Occipital lobe (tissue), 1 donor: ENCODE measurements at regions not wholly inside any gene's neighbourhood (a gene's known extent, or its start where the extent isn't known, plus 50 kb on each side); places are given as distances from the start of the nearest gene placed in this dataset.
"Not testable (repeated sequence)": the region's sequence is repeated elsewhere in the genome, so short reads cannot be mapped to it uniquely, and the experiment has no call there.

Source experiments
- DNase-seq: peaks from one replicate; lab custom pipeline; 2025; lab: John Stamatoyannopoulos, UW

DNA sequence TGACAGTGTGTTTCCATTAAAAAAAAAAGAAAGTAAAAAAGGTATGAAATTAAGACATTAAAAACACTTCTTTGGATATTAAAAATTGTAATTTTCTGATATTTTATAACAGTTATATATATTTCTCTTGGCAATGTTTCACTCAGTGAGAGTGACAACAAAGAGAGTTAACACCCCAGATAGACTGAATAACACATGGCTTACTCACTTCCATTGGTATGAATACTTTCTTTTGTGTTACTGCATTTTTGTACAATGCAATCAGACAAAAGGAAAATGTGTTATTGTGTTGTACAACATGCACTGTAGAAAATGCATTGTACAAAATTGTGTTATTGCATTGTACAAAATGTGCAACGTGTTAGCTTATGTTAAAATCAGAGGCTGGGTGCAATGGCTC, 676.6 kb upstream of the AMELY start:
- not testable (repeated sequence) for DNase-seq

DNA sequence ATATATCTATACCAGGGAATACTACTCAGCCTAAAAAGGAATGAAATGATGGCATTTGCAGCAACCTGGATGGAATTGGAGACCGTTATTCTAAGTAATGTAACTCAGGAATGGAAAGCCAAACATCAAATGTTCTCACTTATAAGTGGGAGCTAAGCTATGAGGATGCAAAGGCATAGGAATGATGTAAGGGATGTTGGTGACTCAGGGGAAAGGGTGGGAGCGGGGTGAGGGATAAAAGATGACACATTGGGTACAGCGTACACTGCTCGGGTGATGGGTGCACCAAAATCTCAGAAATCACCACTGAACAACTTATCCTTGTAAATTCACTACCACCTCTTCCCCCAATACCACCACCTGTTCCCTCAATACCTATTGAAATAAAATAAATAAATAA, 651.0 kb upstream of the AMELY start:
- peak; percentile 0 for DNase-seq

DNA sequence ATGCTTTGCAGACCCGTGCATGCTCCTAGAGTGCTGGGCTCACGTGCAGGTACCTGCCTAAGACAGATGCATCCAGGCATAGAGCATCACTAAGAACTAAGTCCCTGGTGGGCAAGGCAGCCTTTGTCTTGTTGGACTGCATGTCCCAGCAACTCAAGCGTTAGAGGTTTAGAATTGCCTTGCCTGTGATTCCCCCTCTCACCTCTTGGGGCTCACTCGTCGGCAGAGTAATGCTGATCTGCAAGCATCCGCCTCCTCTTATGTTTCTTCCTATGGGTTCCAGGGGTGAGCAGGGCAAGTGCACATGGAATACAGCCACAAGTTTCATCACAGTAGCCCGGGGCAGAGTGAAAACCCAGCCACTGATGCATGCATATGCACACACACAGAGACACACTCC, 646.1 kb upstream of the AMELY start:
- no peak for DNase-seq

DNA sequence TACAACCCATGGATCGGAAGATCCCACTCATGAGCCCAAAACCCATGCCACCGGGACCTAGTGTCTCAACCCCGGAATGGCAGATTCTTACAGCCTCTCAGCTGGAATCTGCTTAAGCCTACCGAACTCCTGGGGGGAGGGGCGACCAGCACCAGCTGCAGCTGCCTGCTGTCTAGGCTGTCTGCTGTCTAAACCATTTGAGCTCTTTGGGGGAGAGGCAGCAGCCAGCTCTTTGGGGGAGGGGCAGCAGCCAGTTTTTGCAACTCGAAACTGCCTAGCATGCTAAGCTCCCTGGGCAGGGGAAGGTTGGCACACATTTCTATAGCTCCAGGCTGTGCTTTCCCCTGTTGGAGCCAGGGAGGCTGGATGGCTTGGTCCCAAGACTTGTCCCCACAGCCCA, 643.5 kb upstream of the AMELY start:
- no peak for DNase-seq

DNA sequence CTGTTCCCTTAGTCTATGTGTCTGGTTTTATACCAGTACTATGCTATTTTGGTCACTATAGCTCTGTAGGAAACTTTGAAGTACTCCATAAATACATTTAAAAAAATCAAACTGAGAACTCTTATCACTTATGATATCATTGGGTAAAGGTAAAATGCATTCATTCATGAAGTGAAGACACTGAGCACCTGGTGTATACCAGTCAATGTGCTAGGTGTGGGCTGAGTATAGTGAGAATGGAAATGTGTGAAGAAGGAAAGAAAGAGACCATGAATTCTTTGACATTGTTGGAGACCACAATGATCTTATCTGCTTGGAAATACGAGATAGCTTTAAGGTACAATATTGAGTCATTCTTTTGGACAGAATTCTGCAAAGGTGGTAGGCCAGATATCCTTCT, 633.5 kb upstream of the AMELY start:
- no peak for DNase-seq

DNA sequence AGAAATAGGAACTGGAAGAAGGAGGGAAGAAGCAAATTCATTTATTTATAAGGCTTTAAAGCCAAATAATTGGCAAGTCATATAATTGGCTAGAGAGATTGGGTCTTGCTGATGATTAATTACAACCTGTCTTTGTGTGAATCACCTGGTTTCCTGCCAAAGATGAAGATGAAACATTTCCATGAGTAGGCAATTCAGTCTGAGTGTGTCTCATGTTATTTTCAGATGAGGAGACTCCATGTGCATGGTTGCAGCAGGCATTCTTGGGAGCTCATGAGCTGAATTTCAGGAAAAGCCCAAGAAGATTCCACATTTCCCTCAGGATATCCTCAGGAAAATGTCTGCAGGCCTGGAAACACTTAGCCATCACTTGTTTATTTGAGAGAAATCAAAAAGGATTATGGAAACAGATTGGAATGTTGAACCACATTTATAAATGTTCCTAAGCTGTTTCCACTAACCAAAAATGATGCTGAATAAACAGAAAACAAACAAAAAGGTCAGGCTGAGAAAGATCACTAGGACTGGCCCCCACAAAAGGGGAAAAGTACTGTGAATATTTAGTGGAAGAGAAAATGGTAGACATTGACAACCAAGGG, 632.7 kb upstream of the AMELY start:
- DNase-seq: no peak

DNA sequence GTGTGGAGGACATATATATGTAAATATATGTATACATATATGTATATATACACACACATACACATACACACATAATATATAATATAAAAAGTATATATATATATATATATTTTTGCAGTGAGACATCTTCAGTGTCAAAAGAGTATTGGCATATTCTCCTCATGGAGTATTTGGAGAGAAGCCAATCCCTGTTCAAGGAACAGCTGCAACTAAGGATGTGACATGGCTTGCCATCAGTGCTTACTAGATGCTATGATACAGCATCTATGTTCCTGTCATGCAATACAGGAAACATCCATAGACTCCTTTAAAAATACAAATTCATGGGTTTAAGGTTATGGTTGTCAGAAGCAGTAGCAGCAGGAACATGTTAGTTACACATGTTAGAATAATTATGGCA, 632.0 kb upstream of the AMELY start:
- no peak for DNase-seq

DNA sequence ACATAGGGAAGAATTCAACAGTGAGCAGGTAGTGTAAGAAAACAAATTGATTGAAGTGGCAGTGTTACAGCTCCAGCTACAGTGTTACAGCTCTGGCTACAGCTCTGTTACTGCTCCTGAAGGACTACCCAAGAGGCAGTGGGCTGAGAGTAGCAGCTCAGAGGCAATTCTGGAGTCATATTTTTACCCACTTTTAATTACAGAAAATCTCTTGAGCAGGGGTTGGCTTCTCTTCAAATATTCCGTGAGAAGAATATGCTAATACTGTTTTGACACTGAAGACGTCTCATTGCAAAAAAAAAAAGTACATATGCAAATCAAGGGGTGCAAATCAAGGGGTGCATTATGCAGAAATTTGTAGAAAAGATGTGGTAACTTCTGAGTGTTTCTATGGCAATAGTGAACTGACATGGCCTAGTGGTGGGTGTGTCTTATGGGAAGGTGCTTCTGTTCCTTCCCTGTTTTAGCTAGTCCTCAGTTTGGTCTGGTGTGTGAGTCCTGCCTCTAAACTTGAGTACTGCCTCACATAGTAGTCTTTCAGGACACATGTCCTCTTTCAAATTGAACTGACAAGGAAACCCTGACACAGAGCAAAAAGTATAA, 630.8 kb upstream of the AMELY start:
- DNase-seq: no peak

DNA sequence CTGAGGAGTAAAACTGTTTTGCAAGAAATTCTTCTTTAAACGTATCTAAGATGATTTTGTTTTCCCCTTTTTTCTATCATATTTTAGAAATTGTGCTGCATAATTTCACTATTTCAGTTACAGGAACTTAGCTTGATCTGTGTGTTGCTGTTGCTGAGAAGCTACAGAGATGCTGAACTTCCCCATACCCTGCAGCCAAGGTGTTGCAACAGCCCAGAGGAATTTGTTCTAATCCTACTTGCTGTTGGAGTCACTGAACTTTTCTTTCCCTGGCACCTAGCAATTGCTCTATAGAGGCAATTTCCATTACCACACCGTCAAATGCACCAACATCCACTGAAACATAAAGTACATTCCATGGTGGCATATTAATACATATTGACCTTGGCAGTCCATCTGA, 617.8 kb upstream of the AMELY start:
- DNase-seq: no peak

DNA sequence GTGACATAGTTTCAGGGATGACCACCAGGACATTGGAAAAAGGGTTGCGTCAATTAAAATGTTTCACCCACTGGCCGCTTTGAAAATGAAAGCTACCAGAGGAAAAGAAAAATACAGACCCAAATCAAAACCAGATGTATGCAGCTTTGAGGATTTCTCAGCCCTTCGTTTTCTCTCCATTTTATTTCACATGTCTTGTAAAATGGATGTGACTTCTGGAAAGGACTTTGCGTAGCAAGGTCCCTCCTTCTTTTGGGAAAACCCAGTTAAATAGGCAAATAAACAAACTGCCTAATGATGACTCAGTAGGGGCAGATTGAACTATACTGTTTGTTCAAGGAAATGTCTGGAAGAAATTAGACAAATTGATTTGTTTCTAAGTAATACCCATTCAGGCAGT, 616.0 kb upstream of the AMELY start:
- DNase-seq: not testable (repeated sequence)

DNA sequence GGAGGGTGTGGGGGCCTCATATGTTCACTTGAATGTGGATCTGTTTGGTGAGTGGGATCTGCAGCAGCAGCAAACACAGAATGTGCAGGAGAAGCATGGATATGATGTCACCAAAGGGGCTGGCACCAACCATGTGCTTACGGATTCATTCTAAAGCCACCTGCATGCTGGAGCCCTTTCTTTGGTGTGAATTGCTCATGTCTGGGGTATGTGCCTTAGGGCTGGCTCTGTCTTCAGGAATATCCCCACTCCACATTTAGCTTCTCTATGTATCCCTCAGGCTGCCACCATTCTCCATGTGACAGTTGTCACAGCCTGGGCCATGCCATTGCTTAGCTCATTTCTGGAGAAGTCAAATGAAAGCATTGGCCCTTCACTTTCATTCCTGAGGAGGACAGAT, 606.8 kb upstream of the AMELY start:
- DNase-seq: no peak

DNA sequence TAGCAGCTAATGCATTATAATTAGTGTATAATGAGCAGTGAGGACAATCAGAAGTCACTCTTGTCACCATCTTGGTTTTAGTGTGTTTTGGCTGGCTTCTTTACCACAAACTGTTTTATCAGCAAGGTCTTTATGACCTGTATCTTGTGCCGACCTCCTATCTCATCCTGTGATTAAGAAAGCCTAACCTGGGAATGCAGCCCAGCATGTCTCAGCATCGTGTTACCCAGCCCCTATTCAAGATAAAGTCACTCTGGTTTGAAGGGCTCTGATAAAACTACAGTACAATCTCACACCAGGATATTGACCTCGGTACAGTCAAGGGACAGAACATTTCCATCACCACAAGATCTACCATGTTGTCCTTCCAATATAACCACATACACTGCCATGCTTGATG, 604.7 kb upstream of the AMELY start:
- DNase-seq: no peak

DNA sequence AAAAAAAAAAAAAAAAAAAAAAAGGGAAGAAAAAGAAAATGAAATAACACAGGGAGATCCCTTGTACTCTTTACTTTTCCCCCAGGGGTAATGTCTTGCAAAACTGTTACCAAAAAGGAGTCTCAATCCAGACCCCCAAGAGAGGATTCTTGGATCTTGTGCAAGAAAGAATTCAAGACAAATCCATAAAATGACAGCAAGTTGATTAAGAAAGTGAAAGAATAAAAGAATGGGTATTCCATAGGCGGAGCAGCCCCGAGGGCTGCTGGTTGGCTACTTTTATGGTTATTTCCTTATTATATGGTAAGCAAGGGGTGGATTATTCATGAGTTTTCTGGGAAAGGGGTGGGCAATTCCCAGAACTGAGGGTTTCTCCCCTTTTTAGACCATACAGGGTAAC, 604.3 kb upstream of the AMELY start:
- no peak for DNase-seq

DNA sequence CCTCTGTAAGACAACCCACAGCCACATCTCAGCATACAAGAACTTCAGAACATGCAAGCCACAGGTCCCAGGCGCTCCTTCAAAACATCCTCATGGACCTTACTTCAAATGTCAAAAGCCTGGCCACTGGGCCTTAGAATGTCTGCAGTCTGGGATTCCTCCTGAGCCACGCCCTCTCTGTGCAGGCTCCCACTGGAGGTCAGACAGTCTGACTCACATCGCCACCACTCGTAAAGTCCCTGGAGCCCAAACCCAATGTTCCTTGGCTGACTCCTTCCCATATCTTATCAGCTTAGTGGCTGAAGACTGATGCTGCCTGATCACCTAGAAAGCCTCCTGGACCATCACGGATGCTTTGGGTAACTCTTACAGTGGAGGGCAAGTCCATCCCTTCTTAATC, 591.3 kb upstream of the AMELY start:
- DNase-seq: no peak

DNA sequence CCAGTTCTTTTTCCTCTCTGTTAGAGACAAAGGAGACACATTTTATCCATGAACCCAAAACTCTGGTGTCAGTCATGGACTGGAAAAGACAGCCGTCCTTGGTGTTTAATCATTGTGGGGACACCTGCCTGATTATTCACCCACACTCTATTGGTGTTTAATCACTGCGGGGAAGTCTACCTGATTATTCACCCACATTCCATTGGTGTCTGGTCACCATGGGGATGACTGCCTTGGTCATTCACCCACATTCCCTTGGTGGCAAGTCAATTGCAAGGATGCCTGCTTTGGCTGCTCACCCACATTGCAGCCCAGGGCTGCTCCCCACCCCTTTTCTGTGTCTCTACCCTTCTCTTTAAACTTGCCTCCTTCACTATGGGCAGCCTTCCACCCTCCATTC, 589.7 kb upstream of the AMELY start:
- no peak for DNase-seq

DNA sequence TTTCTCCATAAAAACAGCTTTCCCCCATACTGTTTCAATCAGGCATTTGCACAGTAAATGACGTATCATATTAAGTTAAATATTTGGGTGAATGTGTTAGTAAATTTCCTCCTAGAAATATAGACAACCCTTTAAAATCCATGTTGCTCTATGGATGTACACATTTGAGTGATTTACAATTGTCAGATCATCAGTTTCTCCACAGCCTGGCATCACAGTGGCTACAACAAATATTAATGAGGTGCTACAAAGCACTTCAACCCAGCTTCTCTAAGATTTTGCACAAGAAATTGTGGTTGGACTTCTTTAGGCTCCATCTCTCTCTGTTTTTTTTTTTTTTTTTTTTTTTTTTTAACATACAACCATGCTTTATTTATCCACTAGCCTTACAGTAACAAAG, 584.4 kb upstream of the AMELY start:
- no peak for DNase-seq

DNA sequence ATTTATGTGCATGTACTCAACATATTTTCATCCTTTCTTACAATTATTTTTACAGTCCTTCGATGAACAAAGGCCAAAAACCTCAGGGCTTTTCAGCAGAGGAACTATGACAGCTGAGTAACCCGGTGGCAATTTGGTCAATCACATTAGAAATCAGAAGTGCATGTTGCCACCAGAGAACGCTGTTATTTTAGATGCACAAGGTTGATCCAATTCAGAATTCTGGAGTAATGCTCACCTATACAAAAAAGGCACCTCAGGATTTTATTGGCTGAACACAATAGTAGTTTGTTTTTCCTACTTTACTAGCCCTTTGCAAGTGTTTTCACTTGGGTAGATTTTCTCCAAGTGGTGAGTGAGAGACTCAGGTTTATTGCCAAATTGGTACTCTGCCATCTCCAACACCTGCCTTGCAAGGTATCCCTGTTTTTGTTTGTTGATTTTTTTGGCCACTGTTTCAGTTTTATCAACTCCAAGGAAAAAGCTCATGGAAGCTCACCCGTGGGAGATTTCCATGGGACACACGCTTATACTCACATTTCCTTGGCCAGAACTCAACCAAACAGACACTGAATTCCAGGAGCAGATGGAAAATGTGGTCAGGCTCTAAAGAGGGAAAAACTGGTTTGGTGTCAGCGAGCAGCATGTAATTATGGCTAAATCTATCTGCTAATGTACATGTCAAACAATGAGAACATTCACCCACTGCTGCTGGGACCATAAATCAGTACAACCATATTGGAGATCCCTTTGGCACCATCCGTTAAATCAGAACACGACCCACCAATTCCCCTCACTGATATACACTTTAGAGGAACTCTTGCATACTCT, 573.1 kb upstream of the AMELY start:
- not testable (repeated sequence) for DNase-seq

DNA sequence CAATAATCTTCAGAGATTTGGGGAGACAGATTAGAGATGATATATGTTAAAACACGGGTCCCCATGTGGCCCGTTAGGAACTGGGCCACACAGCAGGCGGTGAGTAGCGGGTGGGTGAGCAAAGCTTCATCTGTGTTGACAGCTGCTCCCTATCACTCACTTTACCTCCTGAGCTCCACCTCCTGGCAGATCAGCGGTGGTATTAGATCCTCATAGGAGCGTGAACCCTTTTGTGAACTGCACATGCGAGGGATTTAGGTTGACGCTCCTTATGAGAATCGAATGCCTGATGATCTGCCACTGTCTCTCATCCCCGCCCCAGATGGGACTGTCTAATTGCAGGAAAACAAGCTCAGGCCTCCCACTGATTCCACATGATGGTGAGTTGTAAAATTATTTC, 560.4 kb upstream of the AMELY start:
- no peak for DNase-seq

DNA sequence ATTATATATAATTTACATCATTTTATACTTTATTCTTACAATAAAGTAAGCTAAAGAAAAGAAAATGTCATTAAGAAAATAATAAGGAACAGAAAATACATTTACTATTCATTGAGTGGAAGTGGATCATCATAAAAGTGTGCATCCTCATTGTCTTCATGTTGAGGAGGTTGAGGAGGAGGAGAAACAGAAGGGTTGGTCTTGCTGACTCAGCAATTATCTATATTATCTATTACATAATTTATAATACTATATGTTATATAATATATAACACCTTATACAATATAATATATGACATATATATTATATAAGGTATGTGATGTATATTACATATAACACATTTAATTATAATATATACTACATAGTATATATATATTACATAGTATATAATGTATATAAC, 558.5 kb upstream of the AMELY start:
- DNase-seq: no peak

DNA sequence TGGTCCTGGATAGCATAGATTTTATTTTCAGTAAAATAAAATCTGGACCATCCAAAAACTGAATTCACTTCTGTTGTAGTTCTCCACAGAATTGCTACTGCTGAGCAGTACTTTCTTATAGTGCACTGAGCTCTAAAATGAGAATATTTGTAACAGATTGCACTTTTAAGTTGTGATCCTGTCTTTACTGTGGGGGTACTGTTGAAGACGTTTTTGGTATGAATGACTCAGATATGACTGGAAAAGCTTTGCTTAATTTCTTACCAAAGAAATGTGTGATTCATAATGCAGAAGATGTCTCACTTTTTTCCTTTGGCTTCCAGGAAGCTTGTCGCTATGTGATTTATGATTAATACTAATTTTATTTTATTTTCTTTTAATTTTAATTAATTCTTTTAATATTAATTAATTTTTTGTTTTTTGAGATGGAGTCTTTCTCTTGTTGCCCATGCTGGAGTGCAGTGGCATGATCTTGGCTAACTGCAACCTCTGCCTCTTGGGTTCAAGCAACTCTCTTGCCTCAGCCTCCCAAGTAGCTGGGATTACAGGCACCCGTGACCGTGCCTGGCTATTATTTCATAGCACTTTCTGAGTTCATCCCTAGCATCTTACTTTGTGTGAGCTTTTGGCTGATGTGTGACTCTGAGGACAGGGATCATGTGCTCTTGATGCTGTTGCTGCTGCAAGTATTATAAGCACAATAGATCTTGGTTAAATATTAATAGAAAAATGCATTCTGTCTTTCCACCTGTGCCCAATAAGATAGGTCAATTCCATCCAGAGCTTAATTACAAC, 557.6 kb upstream of the AMELY start:
- DNase-seq: no peak

DNA sequence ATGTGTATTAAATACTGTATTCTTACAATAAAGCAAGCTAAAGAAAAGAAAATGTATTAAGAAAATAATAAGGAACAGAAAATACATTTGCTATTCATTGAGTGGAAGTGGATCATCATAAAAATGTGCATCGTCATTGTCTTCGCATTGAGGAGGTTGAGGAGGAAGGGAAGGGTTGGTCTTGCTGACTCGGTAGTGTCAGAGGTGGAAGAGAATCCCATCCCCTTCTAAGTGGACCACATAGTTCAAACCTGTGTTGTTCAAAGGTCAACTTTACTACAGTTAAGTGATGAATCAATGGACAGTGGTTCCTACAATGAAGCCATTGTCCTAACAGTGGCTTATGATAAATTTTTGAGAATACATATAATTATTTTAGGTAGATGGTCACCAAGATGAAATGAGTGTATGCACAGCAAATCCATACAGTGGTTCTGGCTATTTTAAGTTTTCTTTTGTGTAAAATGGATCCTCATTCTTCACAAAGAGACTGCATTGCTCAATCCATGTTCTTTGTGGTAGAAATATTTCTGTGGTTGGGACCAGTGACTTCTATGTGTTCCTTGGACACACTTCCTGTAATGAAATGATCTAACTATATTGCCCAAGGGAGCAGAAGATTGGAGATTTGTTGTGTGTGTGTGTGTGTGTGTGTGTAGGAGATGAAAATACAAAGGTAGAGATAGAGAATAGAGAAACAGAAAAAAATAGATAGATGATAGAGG, 556.4 kb upstream of the AMELY start:
- DNase-seq: no peak
